ENCODE measurements at regions not wholly inside any gene's neighbourhood (a gene's known extent, or its start where the extent isn't known, plus 50 kb on each side); places are given as distances from the start of the nearest gene placed in this dataset.

DNA sequence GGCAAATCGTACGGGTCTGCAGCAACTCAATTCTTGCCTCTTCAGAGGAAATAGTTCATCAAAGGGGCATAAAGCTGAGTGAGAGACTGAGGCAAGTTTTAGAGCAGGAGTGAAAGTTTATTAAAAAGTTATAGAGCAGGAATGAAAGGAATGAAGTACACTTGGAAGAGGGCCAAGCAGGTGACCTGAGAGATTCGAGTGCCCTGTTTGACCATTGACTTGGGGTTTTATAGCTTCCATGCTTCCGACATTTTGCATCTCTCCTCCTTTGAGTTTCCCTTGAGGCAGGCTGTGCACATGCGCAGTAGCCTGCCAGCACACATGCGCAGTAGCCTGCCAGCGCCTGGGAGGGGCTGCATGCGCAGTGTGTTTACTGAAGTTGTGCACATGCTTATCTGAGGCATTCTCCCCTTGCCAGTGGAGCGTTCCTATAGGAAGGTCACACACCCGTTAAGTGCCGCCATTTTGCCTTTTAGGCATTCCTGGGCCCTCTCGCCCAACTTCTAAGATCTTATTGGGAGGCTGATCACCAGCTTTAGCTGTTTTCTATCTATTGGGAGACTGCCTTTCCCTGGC is 265.5 kb upstream of the MGAT5 start:
- TF ChIP-seq, protein P1, sequence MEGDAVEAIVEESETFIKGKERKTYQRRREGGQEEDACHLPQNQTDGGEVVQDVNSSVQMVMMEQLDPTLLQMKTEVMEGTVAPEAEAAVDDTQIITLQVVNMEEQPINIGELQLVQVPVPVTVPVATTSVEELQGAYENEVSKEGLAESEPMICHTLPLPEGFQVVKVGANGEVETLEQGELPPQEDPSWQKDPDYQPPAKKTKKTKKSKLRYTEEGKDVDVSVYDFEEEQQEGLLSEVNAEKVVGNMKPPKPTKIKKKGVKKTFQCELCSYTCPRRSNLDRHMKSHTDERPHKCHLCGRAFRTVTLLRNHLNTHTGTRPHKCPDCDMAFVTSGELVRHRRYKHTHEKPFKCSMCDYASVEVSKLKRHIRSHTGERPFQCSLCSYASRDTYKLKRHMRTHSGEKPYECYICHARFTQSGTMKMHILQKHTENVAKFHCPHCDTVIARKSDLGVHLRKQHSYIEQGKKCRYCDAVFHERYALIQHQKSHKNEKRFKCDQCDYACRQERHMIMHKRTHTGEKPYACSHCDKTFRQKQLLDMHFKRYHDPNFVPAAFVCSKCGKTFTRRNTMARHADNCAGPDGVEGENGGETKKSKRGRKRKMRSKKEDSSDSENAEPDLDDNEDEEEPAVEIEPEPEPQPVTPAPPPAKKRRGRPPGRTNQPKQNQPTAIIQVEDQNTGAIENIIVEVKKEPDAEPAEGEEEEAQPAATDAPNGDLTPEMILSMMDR (IDR thresholded peaks at IDR 0.05) = no peak
- TF ChIP-seq POLR2A (IDR thresholded peaks at IDR 0.05) = no peak
